ENCODE measurements at regions not wholly inside any gene's neighbourhood (a gene's known extent, or its start where the extent isn't known, plus 50 kb on each side); places are given as distances from the start of the nearest gene placed in this dataset.

GRCh38 chr5:39598661-39599248 is 174.0 kb upstream of the DAB2 start:
- DNase-seq (ENCODE audit: extremely low read depth, low read depth) = no peak

GRCh38 chr5:39588179-39588578 is 163.4 kb upstream of the DAB2 start:
- DNase-seq (ENCODE audit: extremely low read depth, low read depth) = no peak

GRCh38 chr5:39587675-39588074 is 162.9 kb upstream of the DAB2 start:
- DNase-seq (ENCODE audit: extremely low read depth, low read depth) = no peak

DNA sequence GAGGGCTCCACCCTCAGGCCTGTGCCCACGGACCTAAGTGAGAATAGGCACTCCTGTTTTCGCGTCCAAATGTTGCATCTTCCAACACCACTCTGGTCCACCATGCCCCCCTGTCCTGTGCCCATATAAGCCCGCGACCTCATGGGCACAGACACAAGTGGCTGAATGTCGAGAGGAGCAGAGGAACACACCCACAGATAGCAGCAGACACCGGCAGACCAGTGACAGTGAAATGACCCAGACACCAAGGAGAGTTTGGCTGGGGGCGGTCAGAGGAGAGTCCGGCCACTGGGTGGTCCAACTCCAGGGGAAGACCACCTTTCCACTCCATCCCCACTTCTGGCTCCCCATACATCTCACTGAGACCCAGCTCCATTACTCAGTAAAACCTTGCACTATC is 161.4 kb upstream of the DAB2 start:
- DNase-seq (ENCODE audit: extremely low read depth, low read depth) = no peak

- no peak for DNase-seq (ENCODE audit: extremely low read depth, low read depth)
These were observed 160.1 kb upstream of the DAB2 start for GRCh38 chr5:39584927-39585326.

DNA sequence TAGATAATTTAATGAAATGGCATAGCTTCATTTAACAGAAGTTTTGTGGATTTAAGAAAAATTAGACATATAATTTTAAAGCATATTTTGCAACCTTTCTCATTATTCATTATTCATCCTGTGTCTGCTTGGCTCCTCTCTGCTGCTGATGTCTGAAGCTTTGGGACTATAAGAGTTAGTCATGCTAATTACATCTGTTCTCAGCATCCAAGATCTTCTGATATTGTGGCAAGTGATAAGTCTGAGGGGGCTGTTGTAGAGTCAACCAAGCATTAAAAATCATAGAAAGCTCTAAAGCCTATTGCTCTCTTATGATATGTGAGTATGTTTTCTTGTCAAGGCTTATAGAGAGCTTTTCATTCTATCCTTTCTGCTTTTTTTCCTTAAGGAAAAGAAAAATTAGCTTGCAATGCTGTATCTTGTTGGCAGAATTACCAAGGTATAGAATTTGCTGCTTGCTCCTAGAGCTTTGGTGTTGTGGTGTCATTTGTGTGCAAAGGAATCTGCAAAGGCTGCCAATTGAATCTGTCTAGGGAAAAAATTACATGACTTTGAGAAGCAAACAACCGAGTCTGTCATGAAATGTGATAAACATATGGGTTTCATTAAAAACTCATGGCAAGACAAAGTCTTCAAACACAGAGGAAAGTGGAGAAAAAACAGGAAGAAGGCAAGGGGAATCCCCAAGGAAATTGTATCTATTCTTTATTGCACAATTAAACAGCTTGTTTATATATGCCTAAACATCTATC is 156.1 kb upstream of the DAB2 start:
- no peak for DNase-seq (ENCODE audit: extremely low read depth, low read depth)

DNA sequence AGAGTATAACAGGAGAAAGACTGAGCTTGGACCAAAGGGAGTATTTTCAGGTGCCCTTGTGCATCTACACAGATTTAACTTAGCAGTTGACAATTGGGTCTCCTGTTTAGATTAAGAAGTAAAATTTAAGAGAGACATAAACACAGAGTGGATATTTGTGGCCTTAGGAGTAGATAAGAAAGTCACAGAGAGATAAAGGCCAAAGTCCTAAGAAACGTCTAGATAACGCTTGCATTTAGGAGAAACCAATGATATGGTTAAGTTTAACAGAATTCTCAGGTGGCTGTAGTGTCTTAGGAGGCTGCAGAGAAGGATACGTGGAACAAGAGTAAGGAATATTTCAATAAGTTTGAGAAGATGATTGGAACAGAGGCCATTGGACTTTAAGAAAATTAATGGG is 155.0 kb upstream of the DAB2 start:
- DNase-seq (ENCODE audit: extremely low read depth, low read depth) = no peak

- DNase-seq (ENCODE audit: extremely low read depth, low read depth) = peak; percentile 23
These were observed 154.2 kb upstream of the DAB2 start for GRCh38 chr5:39578887-39579497.

DNA sequence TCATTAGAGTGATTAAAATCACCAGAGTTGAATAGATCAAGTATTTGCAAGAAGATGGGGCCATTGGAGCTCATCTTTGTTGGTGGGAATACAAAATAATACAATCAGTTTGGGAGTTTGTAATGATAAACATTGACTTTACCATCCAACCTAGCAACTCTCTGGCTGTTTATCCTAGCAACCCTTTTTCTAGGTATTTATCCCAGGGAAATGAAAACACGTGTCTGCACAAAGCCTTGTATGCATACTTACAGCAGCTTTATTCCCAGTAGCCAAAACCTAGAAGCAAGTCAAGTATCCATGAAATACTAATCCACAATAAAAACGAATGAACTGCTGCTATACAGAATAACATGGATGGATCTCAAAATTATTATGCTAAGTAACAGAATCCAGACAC is 152.7 kb upstream of the DAB2 start:
- no peak for DNase-seq (ENCODE audit: extremely low read depth, low read depth)

DNA sequence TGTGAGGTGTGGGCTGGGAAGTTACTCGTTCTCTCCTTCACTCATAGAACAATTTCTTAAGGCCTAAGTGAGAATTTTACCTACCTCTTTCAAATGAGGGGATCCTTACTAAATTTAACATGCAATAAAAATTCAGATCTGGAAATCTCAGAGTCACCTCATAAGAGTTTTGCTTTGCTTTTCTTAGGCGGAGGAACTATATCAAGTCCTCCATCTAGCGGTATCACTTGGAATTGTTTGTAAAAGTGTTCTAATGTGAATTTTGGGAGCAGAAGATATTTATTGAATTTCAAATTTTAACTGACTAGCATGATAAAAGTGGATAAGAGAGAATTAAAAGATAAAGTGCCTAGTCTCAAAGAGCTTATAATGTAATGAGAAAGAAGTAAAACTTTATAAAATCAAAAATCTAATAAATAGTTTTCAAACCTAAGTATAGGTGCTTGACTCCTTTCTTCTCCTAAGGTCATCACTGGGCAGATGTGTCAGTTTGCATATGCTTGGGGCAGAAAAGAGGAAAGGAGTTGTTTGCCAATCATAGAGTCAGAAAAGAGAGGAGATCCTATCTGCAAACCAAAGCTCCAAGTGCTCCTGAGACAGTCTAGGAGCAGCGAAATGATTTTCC is 145.7 kb upstream of the DAB2 start:
- DNase-seq (ENCODE audit: extremely low read depth, low read depth) = peak; percentile 44

- no peak for DNase-seq (ENCODE audit: extremely low read depth, low read depth)
These were observed 145.1 kb upstream of the DAB2 start for GRCh38 chr5:39569857-39570256.

GRCh38 chr5:39566891-39567290 is 142.1 kb upstream of the DAB2 start:
- no peak for DNase-seq (ENCODE audit: extremely low read depth, low read depth)

DNA sequence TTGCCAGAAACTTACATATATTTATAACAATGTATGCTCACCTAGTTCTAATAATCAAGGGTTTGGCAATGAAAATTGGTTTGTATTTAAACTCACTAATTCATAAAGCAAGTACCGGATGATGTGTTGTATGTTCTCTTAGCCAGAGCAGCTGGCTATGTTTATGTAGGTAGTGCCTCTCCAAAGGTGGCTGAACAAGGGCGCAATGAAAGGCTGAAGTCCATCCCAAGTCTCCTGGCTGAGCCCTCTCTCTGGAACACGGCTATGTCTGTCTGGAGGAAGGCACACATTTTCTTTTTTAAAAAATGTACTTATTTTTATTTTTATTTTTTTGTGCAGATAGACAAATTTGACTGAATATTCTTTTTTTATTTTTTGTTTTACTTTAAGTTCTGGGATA is 141.2 kb upstream of the DAB2 start:
- DNase-seq (ENCODE audit: extremely low read depth, low read depth) = no peak

DNA sequence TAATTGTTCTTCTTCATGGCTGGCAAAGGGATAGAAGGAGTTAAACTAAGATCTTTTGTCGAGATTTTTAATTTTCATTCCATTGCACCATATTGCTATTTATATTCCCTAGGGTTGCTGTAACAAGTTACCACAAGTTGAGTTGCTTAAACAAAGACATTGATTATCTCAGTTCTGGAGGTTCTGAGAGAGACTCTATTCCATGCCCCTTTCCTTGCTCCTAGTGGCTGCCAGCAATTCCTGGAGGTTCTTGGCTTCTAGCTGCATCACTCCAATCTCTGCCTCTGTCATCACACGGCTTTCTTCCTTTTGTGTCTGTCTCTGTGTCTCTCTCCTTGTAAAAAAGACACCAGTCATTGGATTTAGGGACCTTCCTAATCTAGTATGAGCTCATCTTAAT is 136.6 kb upstream of the DAB2 start:
- no peak for DNase-seq (ENCODE audit: extremely low read depth, low read depth)

- no peak for DNase-seq (ENCODE audit: extremely low read depth, low read depth)
These were observed 135.9 kb upstream of the DAB2 start for GRCh38 chr5:39560726-39561125.

DNA sequence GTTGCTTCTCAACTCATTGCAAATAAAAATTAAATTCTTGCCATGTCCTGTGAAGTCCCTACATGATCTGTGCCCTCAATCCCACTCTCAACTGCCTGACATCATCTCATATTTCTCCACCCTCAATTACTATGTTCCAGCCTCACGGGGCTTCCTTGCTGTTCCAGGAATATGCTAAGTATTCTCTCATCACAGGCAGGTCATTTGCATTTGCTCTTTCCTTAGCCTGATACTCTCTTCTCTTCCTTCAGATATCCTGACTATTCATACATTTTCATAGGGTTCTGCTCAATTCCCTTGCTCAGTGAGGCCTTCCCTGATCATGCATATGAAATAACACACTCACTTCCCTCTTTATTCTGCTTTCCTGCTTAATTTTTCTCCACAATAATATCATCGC is 135.1 kb upstream of the DAB2 start:
- no peak for DNase-seq (ENCODE audit: extremely low read depth, low read depth)

- no peak for DNase-seq (ENCODE audit: extremely low read depth, low read depth)
These were observed 133.8 kb upstream of the DAB2 start for GRCh38 chr5:39558541-39558940.

- DNase-seq (ENCODE audit: extremely low read depth, low read depth) = no peak
These were observed 131.0 kb upstream of the DAB2 start for GRCh38 chr5:39555788-39556187.

- DNase-seq (ENCODE audit: extremely low read depth, low read depth) = peak; percentile 61
These were observed 122.9 kb upstream of the DAB2 start for GRCh38 chr5:39547553-39548154.

DNA sequence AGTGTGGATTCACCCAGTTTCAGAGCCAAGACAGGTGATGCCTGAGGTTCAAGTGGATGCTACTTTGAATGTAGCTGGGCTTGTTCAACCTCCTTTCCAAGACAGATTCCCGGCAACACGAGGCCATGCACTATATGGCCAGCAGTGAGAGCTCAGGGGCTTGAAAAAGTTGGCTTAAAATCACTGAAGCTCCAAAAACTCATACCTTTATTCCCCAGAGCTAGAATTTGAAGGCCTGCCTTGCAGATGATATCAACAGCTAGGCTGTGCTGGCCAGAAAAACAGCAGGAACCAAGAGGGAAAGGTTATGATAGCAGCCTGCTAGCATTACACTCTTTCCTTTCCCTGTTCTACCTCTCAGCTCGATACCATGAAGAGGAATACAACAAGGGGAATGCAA is 120.2 kb upstream of the DAB2 start:
- no peak for DNase-seq (ENCODE audit: extremely low read depth, low read depth)

GRCh38 chr5:39543335-39543734 is 118.6 kb upstream of the DAB2 start:
- DNase-seq (ENCODE audit: extremely low read depth, low read depth) = no peak

Data from NCI-H460 (cell line).